Natural killer cell (primary cell): ENCODE measurements at regions not wholly inside any gene's neighbourhood (a gene's known extent, or its start where the extent isn't known, plus 50 kb on each side); places are given as distances from the start of the nearest gene placed in this dataset.

Experiments used
- ATAC-seq, 3 donors: fragments of 150-1000 bp in 2 of 3; fragments of 200-7000 bp in 1 of 3; cut with Tn5 transposase; 1 replicate in 1 of 3; 2 replicates in 2 of 3; pipeline ENCODE4 v1.10.0; 2021; ENCODE audit warnings: mild to moderate bottlenecking in 2 of 3, moderate library complexity in 2 of 3
- DNase-seq, 2 donors: peaks; one replicate each; pipeline versions ENCODE4 v3.0.0 to v3.0.0-alpha.2; 2013 to 2021; ENCODE audit warnings: mixed read lengths in 1 of 2
- H3K27ac ChIP-seq: one replicate; pipeline ENCODE4 v1.5.1; 2013; ENCODE audit warnings: mild to moderate bottlenecking, low read length
- H3K27me3 ChIP-seq: one replicate; pipeline ENCODE4 v1.6.1; 2013; ENCODE audit warnings: low read length; ENCODE audit not compliant: control insufficient read depth, insufficient read depth
- H3K36me3 ChIP-seq: one replicate; pipeline ENCODE4 v1.6.1; 2013; ENCODE audit warnings: low read length; ENCODE audit not compliant: control insufficient read depth, insufficient read depth
- H3K4me1 ChIP-seq: one replicate; pipeline ENCODE4 v1.6.1; 2013; ENCODE audit warnings: low read length; ENCODE audit not compliant: control insufficient read depth, insufficient read depth
- H3K4me3 ChIP-seq: one replicate; pipeline ENCODE4 v1.5.1; 2013; ENCODE audit warnings: low read length
- H3K9me3 ChIP-seq: one replicate; pipeline ENCODE4 v1.6.1; 2013; ENCODE audit warnings: low read length; ENCODE audit not compliant: control insufficient read depth, insufficient read depth
- H3K27ac Mint-ChIP-seq, 2 donors: one replicate each; pipeline ENCODE4 v1.8.0; 2022; ENCODE audit warnings: mild to moderate bottlenecking in 2 of 2, mixed read lengths in 2 of 2, moderate library complexity in 1 of 2
- H3K27me3 Mint-ChIP-seq, 2 donors: one replicate each; pipeline ENCODE4 v1.8.0; 2022; ENCODE audit warnings: low read depth in 2 of 2, mixed read lengths in 2 of 2
- H3K36me3 Mint-ChIP-seq: one replicate; pipeline ENCODE4 v1.8.0; 2022; ENCODE audit warnings: mixed read lengths
- H3K4me1 Mint-ChIP-seq, 2 donors: one replicate each; pipeline ENCODE4 v1.8.0; 2022; ENCODE audit warnings: mixed read lengths in 2 of 2
- H3K4me3 Mint-ChIP-seq: one replicate; pipeline ENCODE4 v1.8.0; 2022; ENCODE audit warnings: mild to moderate bottlenecking, moderate library complexity, mixed read lengths
- H3K9me3 Mint-ChIP-seq, 2 donors: one replicate each; pipeline ENCODE4 v1.8.0; 2022; ENCODE audit warnings: mixed read lengths in 2 of 2
- CTCF ChIP-seq: fragments of 200-600 bp; IDR thresholded peaks from one replicate; pipeline ENCODE4 v1.8.0; 2022; ENCODE audit warnings: antibody characterized with exemption
- WGBS: methylation state at CpG from one replicate; pipeline ENCODE4 v1.1.7; 2013; ENCODE audit warnings: missing lambda C conversion rate; ENCODE audit not compliant: insufficient coverage; 5-methylcytosine and 5-hydroxymethylcytosine counted together
- intact Hi-C: fragments of 100-400 bp; cut with micrococcal nuclease; formaldehyde crosslinking; loops from one replicate; pipeline ENCODE4 v1.14.2; 2022

GRCh38 chr1:208515129-208515528, 270.9 kb upstream of the PLXNA2 start:
- peaks cover 0 to 8% of the 10 kb centered on the region in 2 donors for H3K9me3 Mint-ChIP-seq
- intact Hi-C loops, result no loop called here
- H3K27ac Mint-ChIP-seq, result no peak overlapping the region
- no peak overlapping the region for H3K4me3 Mint-ChIP-seq
- no peak for DNase-seq
- H3K27me3 Mint-ChIP-seq, result peaks cover 0 to 6% of the 10 kb centered on the region in 2 donors
- H3K4me1 Mint-ChIP-seq, result no peaks in the 10 kb centered on the region
- Histone ChIP-seq H3K4me1 (no peaks in the 10 kb centered on the region), H3K9me3 (no peaks in the 10 kb centered on the region), H3K36me3 (no peaks in the 10 kb centered on the region), H3K27ac (no peak overlapping the region), H3K4me3 (no peak overlapping the region), H3K27me3 (no peaks in the 10 kb centered on the region)
- TF ChIP-seq CTCF, result no peak
- H3K36me3 Mint-ChIP-seq, result no peaks in the 10 kb centered on the region
- WGBS, result 83% methylated on average over 3 of the region's 3 CpGs
- ATAC-seq, result no peak

GRCh38 chr1:208516780-208517179, 272.6 kb upstream of the PLXNA2 start:
- H3K4me3 Mint-ChIP-seq, result no peak overlapping the region
- peaks cover 0 to 8% of the 10 kb centered on the region in 2 donors for H3K9me3 Mint-ChIP-seq
- H3K4me1 Mint-ChIP-seq, result no peaks in the 10 kb centered on the region
- H3K27me3 Mint-ChIP-seq, result peaks cover 0 to 6% of the 10 kb centered on the region in 2 donors
- TF ChIP-seq CTCF, result no peak
- no peak for ATAC-seq
- no peaks in the 10 kb centered on the region for H3K36me3 ChIP-seq
- intact Hi-C loops, result no loop called here
- no peak overlapping the region for H3K27ac Mint-ChIP-seq
- no peaks in the 10 kb centered on the region for H3K36me3 Mint-ChIP-seq
- H3K9me3 ChIP-seq, result no peaks in the 10 kb centered on the region
- no peaks in the 10 kb centered on the region for H3K27me3 ChIP-seq
- no peak overlapping the region for H3K27ac ChIP-seq
- WGBS, result 74% methylated on average over 5 of the region's 5 CpGs
- H3K4me3 ChIP-seq, result no peak overlapping the region
- no peak for DNase-seq
- H3K4me1 ChIP-seq, result no peaks in the 10 kb centered on the region

- Histone ChIP-seq H3K36me3 (no peaks in the 10 kb centered on the region), H3K27me3 (no peaks in the 10 kb centered on the region), H3K4me3 (no peak overlapping the region), H3K27ac (no peak overlapping the region), H3K4me1 (no peaks in the 10 kb centered on the region), H3K9me3 (no peaks in the 10 kb centered on the region)
- Mint-ChIP-seq H3K27ac (no peak overlapping the region), H3K36me3 (no peaks in the 10 kb centered on the region), H3K27me3 (no peaks in the 10 kb centered on the region), H3K4me1 (no peaks in the 10 kb centered on the region), H3K4me3 (no peak overlapping the region), H3K9me3 (peaks cover 0 to 6% of the 10 kb centered on the region in 2 donors)
- DNase-seq, result no peak
- TF ChIP-seq CTCF, result no peak
- WGBS, result 100% methylated on average over 1 of the region's 1 CpG
- no peak for ATAC-seq
- intact Hi-C loops, result no loop called here
Measured at GRCh38 chr1:208520438-208521099, 276.4 kb upstream of the PLXNA2 start.

GRCh38 chr1:208521534-208521933, 277.4 kb upstream of the PLXNA2 start:
- Histone ChIP-seq H3K9me3 (no peaks in the 10 kb centered on the region), H3K27ac (no peak overlapping the region), H3K27me3 (no peaks in the 10 kb centered on the region), H3K36me3 (no peaks in the 10 kb centered on the region), H3K4me1 (no peaks in the 10 kb centered on the region), H3K4me3 (no peak overlapping the region)
- Mint-ChIP-seq H3K27me3 (no peaks in the 10 kb centered on the region), H3K27ac (no peak overlapping the region), H3K4me3 (no peak overlapping the region), H3K4me1 (no peaks in the 10 kb centered on the region), H3K9me3 (peaks cover 0 to 6% of the 10 kb centered on the region in 2 donors), H3K36me3 (no peaks in the 10 kb centered on the region)
- no peak for DNase-seq
- TF ChIP-seq CTCF, result no peak
- ATAC-seq, result no peak
- WGBS, result 68% methylated on average over 3 of the region's 3 CpGs
- intact Hi-C loops, result no loop called here
